SK-N-SH (cell line): ENCODE measurements at regions not wholly inside any gene's neighbourhood (a gene's known extent, or its start where the extent isn't known, plus 50 kb on each side); places are given as distances from the start of the nearest gene placed in this dataset.

Experiments used
- CTCF ChIA-PET: fragments of 300-600, 350-600 bp; formaldehyde crosslinking; extraction: SDS; loops from one replicate; lab custom pipeline; 2021; lab: Yijun Ruan, JAX
- POLR2A ChIA-PET: fragments of 350-600 bp; sonication (Branson Sonifier 250); formaldehyde crosslinking; extraction: SDS; loops from one replicate; lab custom pipeline; 2020; ENCODE audit warnings: antibody characterized with exemption, inconsistent platforms; lab: Yijun Ruan, JAX
- DNase-seq: peaks from one replicate; pipeline ENCODE4 v3.0.0; 2012
- H2AFZ ChIP-seq: fragments of 200-600 bp; sonication (generic); 2 replicates; pipeline ENCODE4 v1.8.1; 2016; ENCODE audit warnings: antibody characterized with exemption, mild to moderate bottlenecking, low read depth
- H3F3A ChIP-seq: fragments of 200-600 bp; sonication (generic); replicated peaks from 2 replicates; pipeline ENCODE3; 2016; ENCODE audit warnings: antibody characterized with exemption, mild to moderate bottlenecking; ENCODE audit not compliant: insufficient read depth
- H3K27ac ChIP-seq, 2 experiments: fragments of 200-500 bp in 1 of 2; fragments of 200-600 bp in 1 of 2; sonication (Bioruptor generic) in 1 of 2; sonication (generic), shearing (Covaris generic) in 1 of 2; 2 replicates each; pipeline versions ENCODE4 v1.5.1 to v1.6.1; 2014 to 2016; ENCODE audit warnings: low read depth in 2 of 2, inconsistent platforms in 1 of 2, low read length in 1 of 2, mild to moderate bottlenecking in 1 of 2, mixed read lengths in 1 of 2
- H3K27me3 ChIP-seq: fragments of 200-600 bp; sonication (generic), shearing (Covaris generic); 2 replicates; pipeline ENCODE4 v1.6.1; 2016; ENCODE audit warnings: mixed run types; ENCODE audit not compliant: insufficient read depth
- H3K36me3 ChIP-seq, 2 experiments: fragments of 200-500 bp in 1 of 2; fragments of 200-600 bp in 1 of 2; sonication (Bioruptor generic) in 1 of 2; sonication (generic) in 1 of 2; replicated peaks in 1 of 2; 2 replicates each; pipeline versions ENCODE3 to v1.5.1; 2014 to 2016; ENCODE audit warnings: low read length in 1 of 2, mild to moderate bottlenecking in 1 of 2; ENCODE audit not compliant: insufficient read depth in 2 of 2, control insufficient read depth in 1 of 2
- H3K4me1 ChIP-seq, 2 experiments: fragments of 200-500 bp in 1 of 2; fragments of 200-600 bp in 1 of 2; sonication (Bioruptor generic) in 1 of 2; sonication (generic), shearing (Covaris generic) in 1 of 2; 2 replicates each; pipeline versions ENCODE4 v1.5.1 to v1.6.1; 2014 to 2016; ENCODE audit warnings: low read depth in 1 of 2, low read length in 1 of 2, mixed run types in 1 of 2; ENCODE audit not compliant: insufficient read depth in 2 of 2, control insufficient read depth in 1 of 2
- H3K4me2 ChIP-seq: fragments of 200-600 bp; sonication (generic), shearing (Covaris generic); 2 replicates; pipeline ENCODE4 v1.6.1; 2017; ENCODE audit warnings: mixed run types
- H3K4me3 ChIP-seq, 2 experiments: fragments of 200-500 bp in 1 of 2; fragments of 200-600 bp in 1 of 2; sonication (Bioruptor generic) in 1 of 2; sonication (generic), shearing (Covaris generic) in 1 of 2; 2 replicates each; pipeline versions ENCODE4 v1.5.1 to v1.8.1; 2014 to 2016; ENCODE audit warnings: low read depth in 2 of 2, inconsistent platforms in 1 of 2, low read length in 1 of 2, mild to moderate bottlenecking in 1 of 2, mixed read lengths in 1 of 2, moderate library complexity in 1 of 2
- H3K79me2 ChIP-seq: fragments of 200-600 bp; sonication (generic); 2 replicates; pipeline ENCODE4 v1.8.1; 2017; ENCODE audit warnings: mild to moderate bottlenecking; ENCODE audit not compliant: insufficient read depth
- H3K9ac ChIP-seq: fragments of 200-600 bp; sonication (generic); 2 replicates; pipeline ENCODE4 v1.6.1; 2017; ENCODE audit warnings: mixed run types
- H3K9me2 ChIP-seq: fragments of 200-600 bp; sonication (generic); 2 replicates; pipeline ENCODE4 v1.6.1; 2017; ENCODE audit warnings: mixed run types
- H3K9me3 ChIP-seq: fragments of 200-600 bp; sonication (generic); 2 replicates; pipeline ENCODE4 v1.6.1; 2017; ENCODE audit warnings: mixed run types, mild to moderate bottlenecking, moderate library complexity
- H4K20me1 ChIP-seq: fragments of 200-600 bp; sonication (generic); 2 replicates; pipeline ENCODE4 v1.6.1; 2017; ENCODE audit warnings: mild to moderate bottlenecking, mixed run types; ENCODE audit not compliant: insufficient read depth
- CHD2 ChIP-seq: fragments of 150-350 bp; IDR thresholded peaks from 2 replicates; pipeline ENCODE4 v1.6.1; 2018; ENCODE audit warnings: low read length; ENCODE audit not compliant: partially characterized antibody
- EP300 ChIP-seq, 2 experiments: IDR thresholded peaks; 2 replicates each; pipeline versions ENCODE4 v1.4.0 to v1.6.1; 2012; ENCODE audit warnings: borderline replicate concordance in 1 of 2, low read depth in 1 of 2, low read length in 1 of 2
- GABPA ChIP-seq: IDR thresholded peaks from 2 replicates; pipeline ENCODE4 v1.4.0; 2012; ENCODE audit warnings: low read depth, mild to moderate bottlenecking
- IRF3 ChIP-seq: fragments of 150-350 bp; IDR thresholded peaks from 2 replicates; pipeline ENCODE4 v1.6.1; 2016; ENCODE audit warnings: mild to moderate bottlenecking, low read depth, low read length
- JUND ChIP-seq: IDR thresholded peaks from 2 replicates; pipeline ENCODE4 v1.4.0; 2012
- MAX ChIP-seq: IDR thresholded peaks from 2 replicates; pipeline ENCODE4 v1.4.0; 2012; ENCODE audit warnings: low read depth
- MEF2A ChIP-seq: IDR thresholded peaks from 2 replicates; pipeline ENCODE4 v1.4.0; 2012; ENCODE audit warnings: low read depth, borderline replicate concordance
- MXI1 ChIP-seq: IDR thresholded peaks from 2 replicates; pipeline ENCODE4 v1.6.1; 2012; ENCODE audit warnings: mild to moderate bottlenecking, low read depth, low read length, improper control_type of control experiment
- NFIC ChIP-seq: IDR thresholded peaks from 2 replicates; pipeline ENCODE4 v1.4.0; 2012; ENCODE audit warnings: borderline replicate concordance
- PBX3 ChIP-seq: IDR thresholded peaks from 2 replicates; pipeline ENCODE4; 2012
- RAD21 ChIP-seq: IDR thresholded peaks from 2 replicates; pipeline ENCODE4 v1.6.1; 2012; ENCODE audit warnings: mild to moderate bottlenecking, low read length
- RCOR1 ChIP-seq: fragments of 150-350 bp; IDR thresholded peaks from 2 replicates; pipeline ENCODE4 v1.6.1; 2017; ENCODE audit warnings: antibody characterized with exemption, low read length
- RFX5 ChIP-seq: IDR thresholded peaks from 2 replicates; pipeline ENCODE4 v1.6.1; 2012; ENCODE audit warnings: mild to moderate bottlenecking, improper control_type of control experiment, low read length
- SIN3A ChIP-seq: IDR thresholded peaks from 2 replicates; pipeline ENCODE4 v1.6.1; 2012; ENCODE audit warnings: low read depth, mild to moderate bottlenecking, low read length, moderate library complexity, borderline replicate concordance
- SMC3 ChIP-seq: IDR thresholded peaks from 2 replicates; pipeline ENCODE4 v1.6.1; 2012; ENCODE audit warnings: low read depth, low read length, improper control_type of control experiment
- TCF12 ChIP-seq: IDR thresholded peaks from 2 replicates; pipeline ENCODE4 v1.4.0; 2012
- TEAD4 ChIP-seq: IDR thresholded peaks from 2 replicates; pipeline ENCODE4 v1.4.0; 2012; ENCODE audit warnings: mild to moderate bottlenecking, borderline replicate concordance; ENCODE audit not compliant: insufficient read depth
- USF1 ChIP-seq: IDR thresholded peaks from 2 replicates; pipeline ENCODE4 v1.4.0; 2012; ENCODE audit warnings: low read depth, borderline replicate concordance
- WGBS: methylation state at CpG from one replicate; pipeline ENCODE4 v1.1.6; 2017; ENCODE audit warnings: low lambda C conversion rate; 5-methylcytosine and 5-hydroxymethylcytosine counted together

- TF ChIP-seq TEAD4 (no peak), CHD2 (no peak), SIN3A (no peak), GABPA (no peak), MEF2A (no peak), PBX3 (no peak), USF1 (no peak), MAX (no peak), IRF3 (no peak), RCOR1 (no peak), TCF12 (no peak), RFX5 (no peak), JUND (no peak)
Observed at GRCh38 chr13:73222627-73223305, 164.0 kb downstream of the KLF5 start (continued).

GRCh38 chr13:73220966-73221720 is 162.3 kb downstream of the KLF5 start:
- 58% methylated on average over 8 of the region's 8 CpGs for WGBS

More at GRCh38 chr13:73220966-73221720, 162.3 kb downstream of the KLF5 start:
- no peak overlapping the region for H3K9ac ChIP-seq
- H3K9me3 ChIP-seq: no peaks in the 10 kb centered on the region
- H3K36me3 ChIP-seq: no peaks in the 10 kb centered on the region
- no peak overlapping the region for H2AFZ ChIP-seq
- ChIA-PET CTCF (no interaction called here), POLR2A (no interaction called here)
- no peaks in the 10 kb centered on the region for H3K27me3 ChIP-seq
- H3K79me2 ChIP-seq: no peaks in the 10 kb centered on the region
- no peaks in the 10 kb centered on the region for H4K20me1 ChIP-seq
- H3K4me1 ChIP-seq: no peaks in the 10 kb centered on the region
- DNase-seq: no peak
- TF ChIP-seq SMC3 (no peak), TCF12 (no peak), IRF3 (no peak), MAX (no peak), MXI1 (no peak), NFIC (no peak), EP300 (IDR thresholded peaks at IDR 0.05; ENCODE audit: borderline replicate concordance in 1 of 2, low read depth in 1 of 2, low read length in 1 of 2) (no peak), USF1 (no peak), RAD21 (no peak)
- H3F3A ChIP-seq: no peaks in the 10 kb centered on the region
- H3K4me2 ChIP-seq: no peak overlapping the region
- no peak overlapping the region for H3K4me3 ChIP-seq
- no peak overlapping the region for H3K27ac ChIP-seq
- H3K9me2 ChIP-seq: no peaks in the 10 kb centered on the region
